Keratinocyte (primary cell): ENCODE measurements at regions not wholly inside any gene's neighbourhood (a gene's known extent, or its start where the extent isn't known, plus 50 kb on each side); places are given as distances from the start of the nearest gene placed in this dataset.

ENCODE experiments used
- DNase-seq: peaks from one replicate; pipeline ENCODE4 v3.0.0-alpha.2; 2011; ENCODE audit warnings: low read depth, missing footprints, low spot score
- FAIRE-seq: peaks from 2 replicates; lab custom pipeline; 2011; peaks lifted over from hg19 to GRCh38; lab: Jason Lieb, UNC
- H2AFZ ChIP-seq: 2 replicates; pipeline ENCODE4 v1.6.0; 2012; ENCODE audit warnings: low read length, control low read depth, inconsistent platforms; ENCODE audit not compliant: control insufficient read depth
- H3K27ac ChIP-seq: 2 replicates; pipeline ENCODE4 v1.5.1; 2011; ENCODE audit warnings: low read length; ENCODE audit not compliant: control insufficient read depth, insufficient read depth
- H3K27me3 ChIP-seq: 3 replicates; pipeline ENCODE4 v1.6.0; 2011; ENCODE audit warnings: low read length; ENCODE audit not compliant: control insufficient read depth, insufficient read depth; ENCODE audit errors: extremely low read depth
- H3K36me3 ChIP-seq, 2 experiments: 2 replicates in 1 of 2; 3 replicates in 1 of 2; pipeline ENCODE4 v1.5.1; 2011; ENCODE audit warnings: low read length in 2 of 2, mild to moderate bottlenecking in 1 of 2; ENCODE audit not compliant: control insufficient read depth in 2 of 2, insufficient read depth in 2 of 2; ENCODE audit errors: extremely low read depth in 1 of 2
- H3K4me1 ChIP-seq: 3 replicates; pipeline ENCODE4 v1.5.1; 2011; ENCODE audit warnings: low read length; ENCODE audit not compliant: control insufficient read depth, insufficient read depth; ENCODE audit errors: extremely low read depth
- H3K4me2 ChIP-seq: 3 replicates; pipeline ENCODE4 v1.6.0; 2011; ENCODE audit warnings: low read depth, low read length; ENCODE audit not compliant: control insufficient read depth, insufficient read depth; ENCODE audit errors: extremely low read depth
- H3K4me3 ChIP-seq, 3 experiments: fragments of 200-600 bp in 1 of 3; sonication (generic) in 1 of 3; 2 replicates in 2 of 3; 3 replicates in 1 of 3; pipeline ENCODE4 v1.5.1; 2011 to 2016; ENCODE audit warnings: low read length in 3 of 3, mild to moderate bottlenecking in 3 of 3, control low read depth in 2 of 3, inconsistent platforms in 1 of 3, low read depth in 1 of 3, mixed read lengths in 1 of 3, mixed run types in 1 of 3, moderate library complexity in 1 of 3; ENCODE audit not compliant: control insufficient read depth in 2 of 3, insufficient read depth in 2 of 3; ENCODE audit errors: extremely low read depth in 1 of 3
- H3K79me2 ChIP-seq: 2 replicates; pipeline ENCODE4 v1.6.0; 2012; ENCODE audit warnings: low read length; ENCODE audit not compliant: control insufficient read depth, insufficient read depth
- H3K9ac ChIP-seq: 3 replicates; pipeline ENCODE4 v1.6.0; 2011; ENCODE audit warnings: low read length; ENCODE audit not compliant: control insufficient read depth, insufficient read depth; ENCODE audit errors: extremely low read depth
- H3K9me1 ChIP-seq: 3 replicates; pipeline ENCODE4 v1.6.0; 2011; ENCODE audit warnings: low read length; ENCODE audit not compliant: control insufficient read depth, insufficient read depth; ENCODE audit errors: extremely low read depth
- H3K9me3 ChIP-seq: 2 replicates; pipeline ENCODE4 v1.5.1; 2012; ENCODE audit warnings: low read depth, low read length; ENCODE audit not compliant: control insufficient read depth
- H4K20me1 ChIP-seq: 3 replicates; pipeline ENCODE4 v1.6.0; 2011; ENCODE audit warnings: low read length; ENCODE audit not compliant: control insufficient read depth, insufficient read depth; ENCODE audit errors: extremely low read depth
- EZH2 ChIP-seq: IDR thresholded peaks from one replicate; pipeline ENCODE4 v1.6.1; 2012; ENCODE audit warnings: inconsistent platforms, mild to moderate bottlenecking, low read length, moderate library complexity
- dilution Hi-C: fragments of 300-500 bp; cut with MboI; formaldehyde crosslinking; loops from one replicate; pipeline ENCODE4 v1.7.0; 2020; ENCODE audit warnings: low sequenced_read_pairs; ENCODE audit not compliant: extremely low pct_ligation_motif_present
- TF ChIP-seq, protein P1 (sequence below), 3 experiments: IDR thresholded peaks in 1 of 3; conservative IDR thresholded peaks in 1 of 3; optimal IDR thresholded peaks in 1 of 3; 2 replicates in 2 of 3; 3 replicates in 1 of 3; pipeline versions ENCODE3 to v1.5.1; 2011; ENCODE audit warnings: low read length in 3 of 3, mild to moderate bottlenecking in 3 of 3, moderate library complexity in 2 of 3, control low read depth in 1 of 3, inconsistent platforms in 1 of 3; ENCODE audit not compliant: insufficient read depth in 2 of 3; ENCODE audit errors: extremely low read depth in 1 of 3

DNA sequence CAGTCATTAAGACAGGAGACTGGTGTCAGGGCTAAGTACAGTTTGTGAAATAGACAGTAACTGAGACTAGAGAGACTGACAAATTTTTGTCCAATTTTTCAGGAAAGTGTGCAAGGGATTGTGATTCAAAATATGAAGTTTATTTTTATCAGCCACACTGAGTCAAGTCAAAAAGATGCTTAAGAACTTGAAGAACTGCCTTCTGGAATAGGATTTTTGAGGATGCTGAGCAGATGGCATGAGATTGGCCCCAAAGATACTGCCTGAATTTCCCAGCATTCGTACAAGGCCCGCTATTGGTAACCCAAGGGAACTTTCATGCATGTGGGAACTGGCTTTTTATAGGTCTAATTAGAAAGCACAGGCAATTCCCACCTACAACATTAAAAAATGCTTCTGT lies 610.0 kb downstream of the LMO4 start:
- no peak overlapping the region for H3K4me3 ChIP-seq
- no peak overlapping the region for H3K27ac ChIP-seq
- no peak overlapping the region for H2AFZ ChIP-seq
- dilution Hi-C loops: no loop called here
- FAIRE-seq: no peak
- no peak for DNase-seq
- no peaks in the 10 kb centered on the region for H3K9me3 ChIP-seq
- H3K27me3 ChIP-seq: no peaks in the 10 kb centered on the region
- H3K9me1 ChIP-seq: no peaks in the 10 kb centered on the region
- no peak overlapping the region for H3K4me2 ChIP-seq
- no peaks in the 10 kb centered on the region for H3K36me3 ChIP-seq
- TF ChIP-seq, protein P1, sequence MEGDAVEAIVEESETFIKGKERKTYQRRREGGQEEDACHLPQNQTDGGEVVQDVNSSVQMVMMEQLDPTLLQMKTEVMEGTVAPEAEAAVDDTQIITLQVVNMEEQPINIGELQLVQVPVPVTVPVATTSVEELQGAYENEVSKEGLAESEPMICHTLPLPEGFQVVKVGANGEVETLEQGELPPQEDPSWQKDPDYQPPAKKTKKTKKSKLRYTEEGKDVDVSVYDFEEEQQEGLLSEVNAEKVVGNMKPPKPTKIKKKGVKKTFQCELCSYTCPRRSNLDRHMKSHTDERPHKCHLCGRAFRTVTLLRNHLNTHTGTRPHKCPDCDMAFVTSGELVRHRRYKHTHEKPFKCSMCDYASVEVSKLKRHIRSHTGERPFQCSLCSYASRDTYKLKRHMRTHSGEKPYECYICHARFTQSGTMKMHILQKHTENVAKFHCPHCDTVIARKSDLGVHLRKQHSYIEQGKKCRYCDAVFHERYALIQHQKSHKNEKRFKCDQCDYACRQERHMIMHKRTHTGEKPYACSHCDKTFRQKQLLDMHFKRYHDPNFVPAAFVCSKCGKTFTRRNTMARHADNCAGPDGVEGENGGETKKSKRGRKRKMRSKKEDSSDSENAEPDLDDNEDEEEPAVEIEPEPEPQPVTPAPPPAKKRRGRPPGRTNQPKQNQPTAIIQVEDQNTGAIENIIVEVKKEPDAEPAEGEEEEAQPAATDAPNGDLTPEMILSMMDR (optimal IDR thresholded peaks at IDR 0.05 in 1 of 3, IDR thresholded peaks at IDR 0.05 in 1 of 3, conservative IDR thresholded peaks at IDR 0.05 in 1 of 3; ENCODE audit: extremely low read depth in 1 of 3, insufficient read depth in 2 of 3, low read length in 3 of 3): no peak
- no peak for TF ChIP-seq EZH2
- H4K20me1 ChIP-seq: no peaks in the 10 kb centered on the region
- no peak overlapping the region for H3K9ac ChIP-seq
- no peaks in the 10 kb centered on the region for H3K4me1 ChIP-seq
- no peaks in the 10 kb centered on the region for H3K79me2 ChIP-seq

GRCh38 chr1:87939444-87939843 lies 610.8 kb downstream of the LMO4 start:
- Histone ChIP-seq H3K4me2 (no peak overlapping the region), H2AFZ (no peak overlapping the region), H4K20me1 (no peaks in the 10 kb centered on the region), H3K9me3 (no peaks in the 10 kb centered on the region), H3K9me1 (no peaks in the 10 kb centered on the region), H3K9ac (no peak overlapping the region), H3K36me3 (no peaks in the 10 kb centered on the region), H3K27ac (no peak overlapping the region), H3K79me2 (no peaks in the 10 kb centered on the region), H3K4me3 (no peak overlapping the region), H3K27me3 (no peaks in the 10 kb centered on the region), H3K4me1 (no peaks in the 10 kb centered on the region)
- dilution Hi-C loops: no loop called here
- DNase-seq (no peak), FAIRE-seq (no peak)
- TF ChIP-seq, protein P1 (optimal IDR thresholded peaks at IDR 0.05 in 1 of 3, IDR thresholded peaks at IDR 0.05 in 1 of 3, conservative IDR thresholded peaks at IDR 0.05 in 1 of 3; ENCODE audit: extremely low read depth in 1 of 3, insufficient read depth in 2 of 3, low read length in 3 of 3): no peak
